HG03175 (cell line): ENCODE measurements at regions not wholly inside any gene's neighbourhood (a gene's known extent, or its start where the extent isn't known, plus 50 kb on each side); places are given as distances from the start of the nearest gene placed in this dataset.

Experiments
- ATAC-seq: cut with Tn5 transposase; IDR thresholded peaks from one replicate; pipeline ENCODE4 v1.9.1; 2021; ENCODE audit warnings: mild to moderate bottlenecking, moderate library complexity; ENCODE audit not compliant: unreplicated experiment

DNA sequence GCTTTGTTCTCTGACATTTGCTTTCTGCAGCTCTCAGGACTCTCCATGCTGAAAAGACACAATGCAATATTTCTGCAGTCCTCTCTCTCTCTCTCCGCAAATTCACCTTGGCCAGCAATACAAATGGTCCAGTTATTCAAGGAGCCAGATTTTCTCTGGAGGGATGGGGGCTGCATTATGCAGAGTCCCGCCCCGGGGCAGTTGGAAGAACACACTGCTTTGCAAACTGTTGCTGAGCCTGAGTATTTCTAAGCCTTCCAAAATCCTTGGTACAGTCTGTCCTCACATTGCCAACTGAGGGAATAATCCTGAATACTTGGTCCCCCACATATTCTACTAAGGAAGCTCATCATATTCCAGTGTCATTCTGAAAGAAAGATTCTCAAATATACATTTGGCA lies 94.3 kb upstream of the ZC3H12C start:
- no peak for ATAC-seq

GRCh38 chr11:110000031-110000502 lies 93.1 kb upstream of the ZC3H12C start:
- ATAC-seq = peak; percentile 98

- no peak for ATAC-seq
These were observed 92.3 kb upstream of the ZC3H12C start for GRCh38 chr11:110000850-110001249.

DNA sequence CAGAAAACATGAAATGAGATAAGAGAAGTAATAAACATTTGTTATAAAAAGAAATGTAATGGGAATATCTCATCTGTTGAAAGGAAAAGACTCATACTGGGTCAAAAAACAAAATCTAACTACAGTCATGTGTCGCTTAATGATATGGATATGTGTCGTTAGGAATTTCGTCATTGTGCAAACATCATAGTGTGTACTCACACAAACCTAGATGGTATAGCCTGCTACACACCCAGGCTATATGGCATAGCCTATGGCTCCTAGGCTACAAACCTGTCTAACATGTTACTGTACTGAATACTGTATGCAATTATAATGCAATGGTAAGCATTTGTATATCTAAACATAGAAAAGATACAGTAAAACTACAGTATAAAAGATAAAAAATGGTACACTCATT lies 89.8 kb upstream of the ZC3H12C start:
- no peak for ATAC-seq

DNA sequence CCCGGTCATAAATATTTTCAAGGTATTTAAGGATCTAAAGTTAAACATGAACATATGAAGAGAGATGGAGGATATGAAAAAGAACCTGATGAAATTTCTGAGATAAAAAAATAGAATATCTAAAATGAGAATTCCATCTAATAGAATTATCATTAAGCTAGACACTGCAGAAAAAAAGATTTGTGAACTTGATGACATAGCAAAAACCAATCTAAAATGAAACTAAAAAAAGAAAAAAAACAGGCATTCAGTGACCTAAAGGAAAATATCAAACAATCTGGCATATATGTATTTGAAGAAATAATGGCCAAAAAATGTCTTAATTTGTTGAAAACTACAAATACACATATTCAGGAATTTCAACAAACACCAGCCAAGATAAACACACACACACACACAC lies 81.6 kb upstream of the ZC3H12C start:
- ATAC-seq = no peak

GRCh38 chr11:110015695-110016094 lies 77.5 kb upstream of the ZC3H12C start:
- ATAC-seq = no peak

- no peak for ATAC-seq
These were observed 73.5 kb upstream of the ZC3H12C start for GRCh38 chr11:110019675-110020074.

GRCh38 chr11:110022548-110022947 lies 70.6 kb upstream of the ZC3H12C start:
- no peak for ATAC-seq

GRCh38 chr11:110023711-110024110 lies 69.5 kb upstream of the ZC3H12C start:
- no peak for ATAC-seq

- ATAC-seq = peak; percentile 93
These were observed 66.2 kb upstream of the ZC3H12C start for GRCh38 chr11:110026858-110027626.

GRCh38 chr11:110027627-110028371 lies 65.4 kb upstream of the ZC3H12C start:
- ATAC-seq = peak; percentile 50

DNA sequence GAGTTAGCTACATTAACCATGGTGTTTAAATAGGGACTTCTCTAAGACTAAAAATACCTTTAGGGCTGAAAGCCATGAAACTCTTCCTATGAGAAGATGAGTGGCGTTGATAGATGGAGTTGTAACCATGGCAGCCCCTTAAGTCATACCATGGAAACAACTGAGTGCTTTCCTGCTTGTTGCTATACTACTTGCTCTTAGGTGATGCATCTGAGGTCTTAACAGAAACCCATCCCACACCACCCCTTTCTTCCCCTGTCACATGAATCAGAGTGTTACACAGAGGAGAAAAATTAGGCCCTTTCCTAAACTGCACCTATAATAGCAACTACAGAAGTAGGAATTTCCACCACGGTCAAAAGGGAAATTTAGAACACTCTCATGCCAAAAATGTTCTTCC lies 64.3 kb upstream of the ZC3H12C start:
- no peak for ATAC-seq

- no peak for ATAC-seq
These were observed 63.5 kb upstream of the ZC3H12C start for GRCh38 chr11:110029714-110030113.

DNA sequence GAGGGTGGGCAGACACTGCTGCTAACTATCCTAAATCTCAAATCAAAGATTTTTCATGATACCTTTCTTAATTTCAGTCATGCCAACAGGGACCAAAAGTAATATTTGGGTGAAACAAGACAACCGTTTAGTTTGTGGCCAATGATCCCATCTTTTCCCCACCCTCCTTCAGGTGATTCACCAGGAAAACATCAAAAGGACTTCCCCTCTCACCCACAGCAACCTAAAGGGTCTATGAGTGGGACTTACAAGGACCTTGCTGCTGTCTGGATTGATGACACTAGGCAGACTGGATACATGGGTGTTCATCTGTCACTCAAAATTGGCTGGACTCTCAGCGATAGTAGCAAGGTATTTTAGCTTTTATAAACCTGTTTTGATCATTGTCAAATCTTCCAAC lies 62.0 kb upstream of the ZC3H12C start:
- ATAC-seq = no peak

DNA sequence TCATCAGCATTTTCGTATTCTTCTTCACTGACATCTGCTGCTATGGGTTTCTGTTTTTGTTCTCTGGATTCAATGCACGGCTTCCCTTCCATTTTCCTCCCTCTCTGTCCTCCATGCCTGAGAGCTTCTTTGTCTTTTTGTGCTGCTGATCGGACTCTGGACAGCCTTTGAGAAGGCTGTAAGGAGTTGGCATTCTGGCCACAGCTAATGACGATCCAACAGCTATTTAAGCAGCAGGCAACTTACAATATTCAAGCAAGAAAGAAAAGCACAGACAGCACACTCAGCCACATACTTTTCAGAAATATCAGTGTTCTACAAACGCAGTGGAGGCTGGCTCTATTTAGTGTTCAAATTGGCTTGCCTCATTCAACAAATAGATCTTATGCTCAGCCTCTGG lies 60.9 kb upstream of the ZC3H12C start:
- no peak for ATAC-seq

DNA sequence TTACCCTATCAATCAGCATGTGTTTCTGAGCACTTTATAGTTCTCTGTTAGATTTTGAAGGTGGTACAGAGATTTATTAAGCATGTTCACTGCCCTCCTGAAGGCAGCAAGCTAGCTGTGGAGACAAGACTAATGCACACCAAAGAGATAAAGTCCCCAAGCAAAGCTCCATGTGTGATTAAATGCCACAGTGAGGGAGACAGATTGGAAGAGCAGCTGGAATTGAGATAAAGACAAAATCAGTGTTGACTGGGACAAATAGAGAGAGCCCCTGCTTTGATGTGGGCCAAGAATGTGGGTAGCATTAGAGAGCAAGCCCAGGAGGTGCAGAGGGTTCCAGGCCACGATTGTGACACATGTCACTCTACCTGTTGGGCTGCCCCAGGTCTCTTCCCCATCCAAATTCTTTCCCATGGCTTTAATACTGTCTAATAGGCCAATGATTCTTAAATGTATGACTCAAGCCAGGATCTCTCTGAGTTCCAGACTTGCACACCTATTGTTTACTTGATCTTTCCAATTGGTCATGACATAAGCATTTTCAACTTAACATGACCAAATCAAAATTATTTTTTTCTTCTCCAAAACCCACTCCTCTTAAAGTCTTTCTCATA lies 60.1 kb upstream of the ZC3H12C start:
- ATAC-seq = no peak

- ATAC-seq = no peak
These were observed 58.4 kb upstream of the ZC3H12C start for GRCh38 chr11:110034806-110035205.

- ATAC-seq = no peak
These were observed 57.8 kb upstream of the ZC3H12C start for GRCh38 chr11:110035357-110035756.

- ATAC-seq = no peak
These were observed 55.0 kb upstream of the ZC3H12C start for GRCh38 chr11:110038201-110038600.
